GM12891 (cell line): ENCODE measurements at regions not wholly inside any gene's neighbourhood (a gene's known extent, or its start where the extent isn't known, plus 50 kb on each side); places are given as distances from the start of the nearest gene placed in this dataset.

Experiments used
- POLR2A ChIP-seq: IDR thresholded peaks from 2 replicates; pipeline ENCODE4 v1.6.1; 2011; ENCODE audit warnings: low read depth, low read length, control low read depth
- POLR2AphosphoS5 ChIP-seq: IDR thresholded peaks from 2 replicates; pipeline ENCODE4 v1.6.1; 2011; ENCODE audit warnings: low read depth, low read length, control low read depth
- POU2F2 ChIP-seq: IDR thresholded peaks from 2 replicates; pipeline ENCODE4 v1.6.1; 2011; ENCODE audit warnings: low read depth, mild to moderate bottlenecking, control low read depth, low read length, moderate library complexity
- TAF1 ChIP-seq: IDR thresholded peaks from 2 replicates; pipeline ENCODE4 v1.6.1; 2011; ENCODE audit warnings: low read depth, low read length, control low read depth

DNA sequence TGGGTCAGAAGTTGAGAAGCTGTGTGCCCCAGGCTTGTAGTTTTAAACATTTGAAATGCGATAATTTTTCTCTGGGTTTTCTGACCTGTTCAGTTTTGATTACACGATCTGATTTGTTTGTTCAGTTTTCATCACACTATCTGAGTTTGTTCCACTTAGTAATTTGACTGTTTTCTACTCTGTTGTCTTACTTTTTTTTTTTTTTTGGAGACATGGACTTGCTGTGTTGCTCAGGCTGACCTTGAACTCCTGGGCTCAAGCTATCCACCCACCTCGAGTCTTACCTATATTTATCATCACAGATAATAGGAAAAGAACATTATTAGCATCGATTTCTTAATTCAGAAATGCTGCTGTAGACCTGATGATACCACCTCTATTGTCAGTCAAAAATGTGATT, 379.1 kb downstream of the UTRN start:
- TF ChIP-seq POLR2AphosphoS5 (no peak), TAF1 (no peak), POLR2A (no peak), POU2F2 (no peak)
